ENCODE measurements at regions not wholly inside any gene's neighbourhood (a gene's known extent, or its start where the extent isn't known, plus 50 kb on each side); places are given as distances from the start of the nearest gene placed in this dataset.

- ChIA-PET POLR2A (no interaction called here), CTCF (no interaction called here)
- H3K27me3 Mint-ChIP-seq, result no peaks in the 10 kb centered on the region
- Histone ChIP-seq H3K9ac (ENCODE audit: low read length) (no peak overlapping the region), H3K36me3 (replicated peaks in 1 of 2; ENCODE audit: control extremely low read depth in 1 of 2, control insufficient read depth in 1 of 2, extremely low read depth in 1 of 2, insufficient read depth in 2 of 2, low read length in 1 of 2) (no peaks in the 10 kb centered on the region), H3K9me3 (ENCODE audit: control extremely low read depth in 1 of 3, control insufficient read depth in 2 of 3, insufficient read depth in 1 of 3, low read length in 2 of 3) (no peaks in the 10 kb centered on the region), H2AFZ (ENCODE audit: insufficient read depth, low read depth, low read length, poor library complexity, severe bottlenecking) (no peak overlapping the region), H3K79me2 (ENCODE audit: control insufficient read depth, insufficient read depth, low read length) (no peaks in the 10 kb centered on the region), H3K27me3 (replicated peaks in 1 of 4; ENCODE audit: control extremely low read depth in 1 of 4, control insufficient read depth in 3 of 4, insufficient read depth in 4 of 4, low read length in 3 of 4) (no peaks in the 10 kb centered on the region), H3K4me3 (ENCODE audit: control extremely low read depth in 1 of 5, extremely low read depth in 1 of 5, insufficient read depth in 1 of 5, low read depth in 2 of 5, low read length in 4 of 5) (no peak overlapping the region), H4K20me1 (ENCODE audit: control insufficient read depth, insufficient read depth, low read length, poor library complexity, severe bottlenecking) (no peaks in the 10 kb centered on the region), H3K4me2 (replicated peaks; ENCODE audit: low read depth, low read length, poor library complexity, severe bottlenecking) (no peak overlapping the region), H3K4me1 (ENCODE audit: control insufficient read depth in 2 of 2, insufficient read depth in 2 of 2, low read length in 2 of 2) (no peaks in the 10 kb centered on the region), H3K27ac (ENCODE audit: low read length in 2 of 2) (no peak overlapping the region)
- no peaks in the 10 kb centered on the region for H3K4me1 Mint-ChIP-seq
- no peak overlapping the region for H3K4me3 Mint-ChIP-seq
- intact Hi-C loops (cut with micrococcal nuclease), result no loop called here
- no peak overlapping the region for H3K27ac Mint-ChIP-seq
- no peak for ATAC-seq (ENCODE audit: low read depth)
- peaks cover 3% of the 10 kb centered on the region for H3K9me3 Mint-ChIP-seq (ENCODE audit: insufficient read depth)
- TF ChIP-seq CTCF (IDR thresholded peaks at IDR 0.05) (no peak), EZH2 (IDR thresholded peaks at IDR 0.05; ENCODE audit: borderline replicate concordance, insufficient read depth, low read depth, low read length, poor library complexity, severe bottlenecking) (no peak)
- no peak for DNase-seq
Observed at GRCh38 chr6:51098791-51099190, 280.1 kb downstream of the TFAP2B start.

GRCh38 chr6:51099201-51099600 lies 280.5 kb downstream of the TFAP2B start:
- Histone ChIP-seq H3K4me2 (replicated peaks; ENCODE audit: low read depth, low read length, poor library complexity, severe bottlenecking) (no peak overlapping the region), H2AFZ (ENCODE audit: insufficient read depth, low read depth, low read length, poor library complexity, severe bottlenecking) (no peak overlapping the region), H3K4me1 (ENCODE audit: control insufficient read depth in 2 of 2, insufficient read depth in 2 of 2, low read length in 2 of 2) (no peaks in the 10 kb centered on the region), H3K9ac (ENCODE audit: low read length) (no peak overlapping the region), H3K4me3 (ENCODE audit: control extremely low read depth in 1 of 5, extremely low read depth in 1 of 5, insufficient read depth in 1 of 5, low read depth in 2 of 5, low read length in 4 of 5) (no peak overlapping the region), H4K20me1 (ENCODE audit: control insufficient read depth, insufficient read depth, low read length, poor library complexity, severe bottlenecking) (no peaks in the 10 kb centered on the region), H3K27me3 (replicated peaks in 1 of 4; ENCODE audit: control extremely low read depth in 1 of 4, control insufficient read depth in 3 of 4, insufficient read depth in 4 of 4, low read length in 3 of 4) (no peaks in the 10 kb centered on the region), H3K27ac (ENCODE audit: low read length in 2 of 2) (no peak overlapping the region), H3K9me3 (ENCODE audit: control extremely low read depth in 1 of 3, control insufficient read depth in 2 of 3, insufficient read depth in 1 of 3, low read length in 2 of 3) (no peaks in the 10 kb centered on the region), H3K36me3 (replicated peaks in 1 of 2; ENCODE audit: control extremely low read depth in 1 of 2, control insufficient read depth in 1 of 2, extremely low read depth in 1 of 2, insufficient read depth in 2 of 2, low read length in 1 of 2) (no peaks in the 10 kb centered on the region), H3K79me2 (ENCODE audit: control insufficient read depth, insufficient read depth, low read length) (no peaks in the 10 kb centered on the region)
- WGBS (ENCODE audit: insufficient coverage), result no CpG with 5 or more reads among the region's 2 CpGs
- Mint-ChIP-seq H3K27ac (no peak overlapping the region), H3K27me3 (no peaks in the 10 kb centered on the region), H3K4me1 (no peaks in the 10 kb centered on the region), H3K9me3 (ENCODE audit: insufficient read depth) (peaks cover 3% of the 10 kb centered on the region), H3K4me3 (no peak overlapping the region)
- no peak for TF ChIP-seq EZH2 (IDR thresholded peaks at IDR 0.05; ENCODE audit: borderline replicate concordance, insufficient read depth, low read depth, low read length, poor library complexity, severe bottlenecking)
- TF ChIP-seq CTCF (IDR thresholded peaks at IDR 0.05), result no peak
- POLR2A ChIA-PET, result no interaction called here
- intact Hi-C loops (cut with micrococcal nuclease), result no loop called here
- DNase-seq (no peak), ATAC-seq (ENCODE audit: low read depth) (no peak)
- CTCF ChIA-PET, result no interaction called here

All from B cell (primary cell).